GM06990 (cell line): ENCODE measurements at regions not wholly inside any gene's neighbourhood (a gene's known extent, or its start where the extent isn't known, plus 50 kb on each side); places are given as distances from the start of the nearest gene placed in this dataset.

Experiments used
- DNase-seq: peaks from one replicate; pipeline ENCODE4 v3.0.0-alpha.2; 2011; ENCODE audit not compliant: insufficient read length; ENCODE audit errors: extremely low read depth
- H3K27me3 ChIP-seq: replicated peaks from 2 replicates; pipeline ENCODE4 v1.6.0; 2011; ENCODE audit warnings: low read length; ENCODE audit not compliant: control insufficient read depth, insufficient read depth
- H3K36me3 ChIP-seq: 2 replicates; pipeline ENCODE4 v1.5.1; 2011; ENCODE audit warnings: low read length; ENCODE audit not compliant: control insufficient read depth, insufficient read depth
- H3K4me3 ChIP-seq: replicated peaks from 2 replicates; pipeline ENCODE4 v1.5.1; 2011; ENCODE audit warnings: low read depth, mild to moderate bottlenecking, control low read depth, low read length
- TF ChIP-seq, protein P1 (sequence below): IDR thresholded peaks from 2 replicates; pipeline ENCODE4 v1.5.1; 2011; ENCODE audit warnings: low read length, control low read depth, mild to moderate bottlenecking, inconsistent platforms; ENCODE audit not compliant: insufficient read depth, poor library complexity, severe bottlenecking

DNA sequence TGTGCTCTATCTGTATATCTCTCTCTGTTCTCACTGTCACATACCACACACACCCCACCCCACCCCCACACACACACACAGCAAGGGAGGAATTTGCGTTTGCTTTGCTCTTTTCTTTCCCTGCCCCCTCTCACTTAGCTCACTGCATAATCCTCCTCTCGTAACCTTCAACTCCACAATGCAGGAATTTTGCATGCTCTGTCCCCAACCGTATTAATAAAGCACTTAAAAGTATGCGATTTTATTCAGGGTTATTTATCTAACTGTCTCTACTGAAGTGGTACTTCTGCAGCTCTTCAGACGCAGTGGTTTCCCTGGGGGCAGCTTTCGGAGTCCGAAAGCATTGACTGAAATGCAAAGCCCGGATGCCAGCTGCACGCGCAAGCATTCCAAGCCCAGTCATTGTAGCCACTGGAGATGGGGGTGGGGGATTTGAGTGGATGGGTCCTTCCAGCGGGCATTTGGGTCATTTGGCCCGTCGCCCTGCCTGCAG is 105.4 kb upstream of the RBFOX1 start:
- Histone ChIP-seq H3K4me3 (no peak overlapping the region), H3K36me3 (no peaks in the 10 kb centered on the region), H3K27me3 (no peaks in the 10 kb centered on the region)
- DNase-seq: no peak
- TF ChIP-seq, protein P1, sequence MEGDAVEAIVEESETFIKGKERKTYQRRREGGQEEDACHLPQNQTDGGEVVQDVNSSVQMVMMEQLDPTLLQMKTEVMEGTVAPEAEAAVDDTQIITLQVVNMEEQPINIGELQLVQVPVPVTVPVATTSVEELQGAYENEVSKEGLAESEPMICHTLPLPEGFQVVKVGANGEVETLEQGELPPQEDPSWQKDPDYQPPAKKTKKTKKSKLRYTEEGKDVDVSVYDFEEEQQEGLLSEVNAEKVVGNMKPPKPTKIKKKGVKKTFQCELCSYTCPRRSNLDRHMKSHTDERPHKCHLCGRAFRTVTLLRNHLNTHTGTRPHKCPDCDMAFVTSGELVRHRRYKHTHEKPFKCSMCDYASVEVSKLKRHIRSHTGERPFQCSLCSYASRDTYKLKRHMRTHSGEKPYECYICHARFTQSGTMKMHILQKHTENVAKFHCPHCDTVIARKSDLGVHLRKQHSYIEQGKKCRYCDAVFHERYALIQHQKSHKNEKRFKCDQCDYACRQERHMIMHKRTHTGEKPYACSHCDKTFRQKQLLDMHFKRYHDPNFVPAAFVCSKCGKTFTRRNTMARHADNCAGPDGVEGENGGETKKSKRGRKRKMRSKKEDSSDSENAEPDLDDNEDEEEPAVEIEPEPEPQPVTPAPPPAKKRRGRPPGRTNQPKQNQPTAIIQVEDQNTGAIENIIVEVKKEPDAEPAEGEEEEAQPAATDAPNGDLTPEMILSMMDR: no peak

DNA sequence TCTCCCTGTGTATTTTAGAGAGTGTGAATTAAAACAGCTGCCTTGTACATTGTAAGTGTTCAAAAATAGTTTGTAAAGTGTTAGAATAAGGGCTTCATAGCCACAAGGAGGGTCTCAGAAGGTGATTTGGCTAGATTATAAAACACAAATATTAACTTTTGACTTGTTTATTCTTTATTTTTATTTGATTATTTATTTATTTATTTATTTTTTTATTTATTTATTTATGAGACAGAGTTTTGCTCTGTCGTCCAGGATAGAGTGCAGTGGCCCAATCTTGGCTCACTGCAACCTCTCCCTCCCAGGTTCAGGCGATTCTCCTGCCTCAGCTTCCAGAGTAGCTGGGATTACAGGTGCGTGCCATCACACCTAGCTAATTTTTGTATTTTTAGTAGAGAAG is 111.5 kb upstream of the RBFOX1 start:
- Histone ChIP-seq H3K27me3 (no peaks in the 10 kb centered on the region), H3K36me3 (no peaks in the 10 kb centered on the region), H3K4me3 (no peak overlapping the region)
- DNase-seq: no peak
- TF ChIP-seq, protein P1: no peak

DNA sequence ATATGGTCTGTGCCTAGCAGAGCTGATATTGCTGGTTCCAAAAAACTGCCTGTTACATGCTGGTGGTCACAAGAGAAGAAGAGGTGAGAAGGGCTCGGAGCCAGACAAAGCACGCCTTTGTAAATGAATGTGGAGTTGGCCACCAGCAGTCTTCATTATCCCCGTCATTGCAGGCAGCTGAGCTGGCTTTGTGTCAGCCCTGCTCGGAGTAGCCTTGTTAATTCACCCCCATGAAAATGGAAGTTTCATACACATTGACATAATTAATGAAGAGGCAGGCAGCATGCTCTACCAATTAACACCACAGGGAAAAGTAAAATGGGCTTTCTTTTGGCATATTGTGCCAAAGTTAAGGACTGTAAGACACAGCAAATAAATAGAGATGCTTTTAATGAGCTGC is 113.7 kb upstream of the RBFOX1 start:
- TF ChIP-seq, protein P1: no peak
- no peak overlapping the region for H3K4me3 ChIP-seq
- H3K36me3 ChIP-seq: no peaks in the 10 kb centered on the region
- DNase-seq: no peak
- no peaks in the 10 kb centered on the region for H3K27me3 ChIP-seq

DNA sequence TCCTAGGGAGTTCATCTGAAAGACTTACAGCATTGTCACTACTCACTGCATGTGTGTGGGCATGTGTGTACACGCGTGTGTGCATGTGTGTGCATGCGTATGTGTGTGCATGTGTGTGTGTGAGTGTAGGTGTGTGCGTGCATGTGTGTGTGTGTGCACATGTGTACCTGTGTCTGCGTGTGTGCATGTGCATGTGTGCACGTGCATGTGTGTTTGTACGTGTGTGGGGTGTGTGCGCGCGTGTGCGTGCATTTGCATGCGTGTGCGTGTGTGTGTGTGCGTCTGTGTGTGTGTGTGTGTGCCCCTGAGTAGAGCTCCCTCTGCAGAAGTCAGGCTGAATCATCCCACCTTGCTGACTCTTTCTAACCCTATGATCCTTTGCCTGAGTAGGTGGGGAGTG is 114.8 kb upstream of the RBFOX1 start:
- H3K27me3 ChIP-seq: no peaks in the 10 kb centered on the region
- DNase-seq: no peak
- H3K4me3 ChIP-seq: no peak overlapping the region
- TF ChIP-seq, protein P1: no peak
- H3K36me3 ChIP-seq: no peaks in the 10 kb centered on the region

DNA sequence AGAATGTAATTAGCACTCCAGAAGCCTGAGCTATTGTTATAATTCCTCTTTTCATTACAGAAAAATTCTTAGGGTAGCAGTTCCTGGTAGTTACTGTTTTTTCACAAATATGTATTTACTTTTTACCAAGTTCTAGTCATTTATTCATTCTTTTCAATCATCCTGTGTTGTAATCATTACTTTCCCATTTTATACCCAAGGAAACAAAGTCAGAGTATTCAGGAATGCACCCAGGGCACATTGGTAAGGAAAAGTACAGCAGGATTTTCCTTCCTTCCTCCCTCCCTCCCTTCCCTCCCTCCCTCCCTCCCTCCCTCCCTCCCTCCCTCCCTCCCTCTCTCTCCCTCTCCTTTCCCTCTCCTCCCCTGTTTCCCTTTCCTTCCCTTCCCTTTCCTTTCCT is 115.9 kb upstream of the RBFOX1 start:
- Histone ChIP-seq H3K27me3 (no peaks in the 10 kb centered on the region), H3K4me3 (no peak overlapping the region), H3K36me3 (no peaks in the 10 kb centered on the region)
- DNase-seq: no peak
- TF ChIP-seq, protein P1: no peak

DNA sequence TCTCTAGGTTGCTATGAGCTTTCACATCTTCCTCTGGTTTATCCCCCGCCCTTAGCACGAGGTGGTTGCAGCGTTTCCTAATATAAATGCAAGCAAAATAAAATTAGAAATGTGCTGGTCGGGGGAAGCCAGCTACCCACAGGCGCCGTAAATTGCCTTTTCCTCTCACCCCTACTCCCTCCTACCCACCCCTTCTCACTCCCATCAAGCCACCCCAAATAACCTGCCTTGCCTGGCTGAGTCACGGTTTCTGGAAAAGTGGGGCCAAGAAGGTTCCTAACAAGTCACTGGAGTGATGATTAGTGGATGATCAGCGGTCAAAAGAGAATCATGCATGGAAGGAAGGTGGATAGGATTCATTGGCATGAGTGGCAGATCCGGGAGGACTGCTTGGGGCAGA is 120.9 kb upstream of the RBFOX1 start:
- no peak overlapping the region for H3K4me3 ChIP-seq
- TF ChIP-seq, protein P1: no peak
- H3K36me3 ChIP-seq: no peaks in the 10 kb centered on the region
- no peak for DNase-seq
- no peaks in the 10 kb centered on the region for H3K27me3 ChIP-seq
